ENCODE measurements at regions not wholly inside any gene's neighbourhood (a gene's known extent, or its start where the extent isn't known, plus 50 kb on each side); places are given as distances from the start of the nearest gene placed in this dataset.

GRCh38 chr5:173514661-173515060 is 101.8 kb downstream of the BOD1 start:
- Histone ChIP-seq H3K18ac (ENCODE audit: low read depth, low read length) (peak overlapping the region; percentile 35; the same call in 1 of the 2 replicates), H3K14ac (replicated peaks; ENCODE audit: low read depth, low read length) (peak overlapping the region; percentile 66), H2BK5ac (ENCODE audit: low read depth, low read length, poor library complexity, severe bottlenecking) (no peak overlapping the region), H2AK5ac (ENCODE audit: low read depth, low read length) (no peak overlapping the region; the same call in 1 of the 2 replicates), H3K9me1 (ENCODE audit: insufficient read depth, low read length) (peaks cover 9% of the 10 kb centered on the region), H3K56ac (ENCODE audit: extremely low read depth, insufficient read depth, low read length) (no peak overlapping the region), H2BK15ac (ENCODE audit: low read depth, low read length) (peak overlapping the region; percentile 30; the same call in 1 of the 3 replicates), H4K5ac (ENCODE audit: low read depth, low read length) (peak overlapping the region; percentile 57; the same call in 1 of the 2 replicates), H4K8ac (ENCODE audit: low read depth in 2 of 2, low read length in 2 of 2) (peak overlapping the region in 1 of 2 experiments; percentile 79; a peak in 2 of 4 replicates), H3K9ac (ENCODE audit: low read depth, low read length) (no peak overlapping the region), H3K27me3 (ENCODE audit: control insufficient read depth, insufficient read depth, low read length) (no peaks in the 10 kb centered on the region), H3K4me1 (ENCODE audit: control insufficient read depth, insufficient read depth, low read length) (peaks cover 8% of the 10 kb centered on the region; the same call in 1 of the 2 replicates), H2AK9ac (replicated peaks; ENCODE audit: low read depth, low read length, poor library complexity) (no peak overlapping the region), H2BK20ac (ENCODE audit: low read depth, low read length) (peak overlapping the region; percentile 93), H3K9me3 (ENCODE audit: control insufficient read depth, insufficient read depth, low read length) (no peaks in the 10 kb centered on the region), H3K36me3 (ENCODE audit: control insufficient read depth, insufficient read depth, low read length) (no peaks in the 10 kb centered on the region), H2AFZ (replicated peaks; ENCODE audit: low read length, poor library complexity) (no peak overlapping the region), H3K4me3 (ENCODE audit: insufficient read depth, low read depth, low read length) (no peak overlapping the region), H3K79me1 (ENCODE audit: low read depth in 1 of 2, low read length in 2 of 2) (no peaks in the 10 kb centered on the region), H3K27ac (ENCODE audit: insufficient read depth, low read length) (no peak overlapping the region), H2BK120ac (ENCODE audit: low read depth, low read length) (peak overlapping the region; percentile 93), H4K20me1 (ENCODE audit: insufficient read depth, low read length) (no peaks in the 10 kb centered on the region), H4K91ac (ENCODE audit: insufficient read depth, low read depth, low read length) (peak overlapping the region; percentile 91), H3K4ac (ENCODE audit: low read depth, low read length) (peak overlapping the region; percentile 85), H3K23ac (ENCODE audit: low read depth, low read length) (no peak overlapping the region), H3K4me2 (ENCODE audit: low read depth, low read length) (no peak overlapping the region)
- DNase-seq (no peak), ATAC-seq (ENCODE audit: low read depth) (0 out of 2 replicates have a peak, but pooled peaks have one; percentile 9)
- CTCF ChIA-PET = interaction anchor here (0.7 kb wide), 2 partner anchors 15 to 761 kb away, joined by 3 read pairs; no protein-coding TSS in a partner anchor
- no TSS peak for BruUV-seq (replicated peaks)
- in situ Hi-C loops (cut with MboI; ENCODE audit: low sequenced_read_pairs) (no loop called here), intact Hi-C loops (cut with micrococcal nuclease) (no loop called here), dilution Hi-C loops (cut with HindIII; ENCODE audit: low sequenced_read_pairs, unreplicated experiment) (no loop called here)
- TF ChIP-seq CTCF (conservative IDR thresholded peaks at IDR 0.05; ENCODE audit: low read depth, low read length) (no peak), RCOR1 (IDR thresholded peaks at IDR 0.05; ENCODE audit: insufficient replicate concordance, low read length) (no peak), MAFK (IDR thresholded peaks at IDR 0.05; ENCODE audit: low read depth, low read length) (no peak), NFE2L2 (IDR thresholded peaks at IDR 0.05; ENCODE audit: low read depth, low read length) (no peak), MXI1 (IDR thresholded peaks at IDR 0.05; ENCODE audit: borderline replicate concordance, low read depth, low read length) (no peak), RFX5 (IDR thresholded peaks at IDR 0.05; ENCODE audit: low read depth, low read length) (no peak), RAD21 (IDR thresholded peaks at IDR 0.05; ENCODE audit: low read length) (no peak), ELK1 (IDR thresholded peaks at IDR 0.05; ENCODE audit: borderline replicate concordance, low read depth, low read length) (no peak), CEBPB (IDR thresholded peaks at IDR 0.05; ENCODE audit: low read depth, low read length) (no peak), SMC3 (IDR thresholded peaks at IDR 0.05; ENCODE audit: low read depth, low read length) (no peak), CHD1 (IDR thresholded peaks at IDR 0.05; ENCODE audit: low read depth, low read length) (no peak), POLR2A (IDR thresholded peaks at IDR 0.05; ENCODE audit: low read depth, low read length) (no peak), FOS (IDR thresholded peaks at IDR 0.05; ENCODE audit: low read depth, low read length) (no peak), MAZ (IDR thresholded peaks at IDR 0.05; ENCODE audit: borderline replicate concordance, low read depth, low read length) (no peak), BHLHE40 (IDR thresholded peaks at IDR 0.05; ENCODE audit: low read depth, low read length) (no peak), USF2 (IDR thresholded peaks at IDR 0.05; ENCODE audit: low read depth, low read length) (no peak)
- no CpG with 5 or more reads among the region's 2 CpGs for WGBS, 2 experiments (ENCODE audit: extremely low coverage in 2 of 2, insufficient read length in 1 of 2)
- POLR2A ChIA-PET (ENCODE audit: unreplicated experiment) = no interaction called here
